ENCODE measurements at regions not wholly inside any gene's neighbourhood (a gene's known extent, or its start where the extent isn't known, plus 50 kb on each side); places are given as distances from the start of the nearest gene placed in this dataset.

- no peak for DNase-seq
These were observed 1948.4 kb upstream of the PIK3C3 start for GRCh38 chr18:40006634-40007033.

GRCh38 chr18:40004246-40004645 lies 1950.8 kb upstream of the PIK3C3 start:
- no peak for DNase-seq

GRCh38 chr18:39998317-39998716 lies 1956.7 kb upstream of the PIK3C3 start:
- no peak for DNase-seq

DNA sequence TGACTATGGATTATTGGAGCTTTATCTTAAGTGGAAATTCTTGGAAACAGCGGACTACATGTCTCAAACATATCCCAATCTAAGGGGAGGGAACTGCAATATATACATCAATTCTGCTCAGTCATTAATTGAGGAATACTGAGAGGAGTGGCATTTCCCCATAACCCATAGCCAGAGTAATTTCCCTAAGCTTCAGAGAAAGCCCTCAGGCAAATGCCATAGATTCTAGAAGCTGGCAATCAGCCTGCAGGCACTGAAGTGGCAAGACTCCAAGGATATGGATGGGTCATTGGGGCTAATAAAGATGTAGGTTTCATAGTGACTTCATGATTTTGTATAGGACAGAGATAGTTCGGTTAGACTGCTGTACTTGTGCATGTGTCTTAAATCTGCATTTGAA lies 1960.5 kb upstream of the PIK3C3 start:
- DNase-seq, result peak; percentile 33

DNA sequence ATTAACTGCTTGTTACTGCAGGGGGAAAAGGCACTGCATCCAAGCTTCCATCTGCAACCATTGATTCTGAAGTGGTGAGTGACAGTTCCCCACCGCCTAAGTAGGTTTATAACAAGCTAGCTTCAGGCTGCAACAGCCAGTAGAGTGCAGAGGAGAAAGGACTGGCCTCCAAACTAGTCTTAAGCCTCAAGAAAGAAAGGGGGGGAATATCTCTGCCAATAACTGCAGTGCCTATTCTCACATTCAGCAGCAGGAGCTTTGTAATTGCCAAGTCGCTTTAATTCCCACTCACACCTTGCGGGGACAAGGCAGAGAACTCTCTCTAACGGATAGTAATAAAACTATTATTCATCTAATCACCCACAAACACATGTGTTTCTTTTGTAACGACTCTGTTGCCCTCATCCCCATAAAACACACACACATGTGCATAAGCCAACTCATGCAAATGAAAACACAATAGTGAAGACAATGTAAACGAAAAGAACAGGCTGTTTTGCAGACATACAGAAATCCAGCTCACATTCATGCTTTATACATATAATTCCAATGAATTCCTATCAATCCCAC lies 1963.3 kb upstream of the PIK3C3 start:
- no peak for DNase-seq

GRCh38 chr18:39990540-39990939 lies 1964.5 kb upstream of the PIK3C3 start:
- no peak for DNase-seq

GRCh38 chr18:39976771-39977170 lies 1978.3 kb upstream of the PIK3C3 start:
- DNase-seq, result no peak

DNA sequence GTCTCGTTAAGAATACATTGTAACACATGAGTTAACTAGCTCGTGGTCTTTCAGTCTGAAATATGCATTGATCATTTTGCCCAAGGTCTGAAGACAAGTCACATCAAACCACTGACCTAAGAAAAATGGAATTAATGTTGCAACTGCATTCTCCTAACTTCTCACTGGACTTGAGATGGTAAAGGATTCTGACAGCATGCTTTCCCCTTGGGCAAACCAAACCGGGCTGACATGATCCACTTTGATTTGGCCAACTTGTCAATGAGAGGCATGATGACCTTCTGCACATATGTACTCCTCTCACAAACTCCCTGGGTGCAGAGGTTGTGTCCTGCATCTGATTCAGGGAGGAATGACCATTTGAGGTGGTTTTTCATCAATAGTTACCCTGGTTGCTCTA lies 1982.5 kb upstream of the PIK3C3 start:
- DNase-seq, result no peak

DNA sequence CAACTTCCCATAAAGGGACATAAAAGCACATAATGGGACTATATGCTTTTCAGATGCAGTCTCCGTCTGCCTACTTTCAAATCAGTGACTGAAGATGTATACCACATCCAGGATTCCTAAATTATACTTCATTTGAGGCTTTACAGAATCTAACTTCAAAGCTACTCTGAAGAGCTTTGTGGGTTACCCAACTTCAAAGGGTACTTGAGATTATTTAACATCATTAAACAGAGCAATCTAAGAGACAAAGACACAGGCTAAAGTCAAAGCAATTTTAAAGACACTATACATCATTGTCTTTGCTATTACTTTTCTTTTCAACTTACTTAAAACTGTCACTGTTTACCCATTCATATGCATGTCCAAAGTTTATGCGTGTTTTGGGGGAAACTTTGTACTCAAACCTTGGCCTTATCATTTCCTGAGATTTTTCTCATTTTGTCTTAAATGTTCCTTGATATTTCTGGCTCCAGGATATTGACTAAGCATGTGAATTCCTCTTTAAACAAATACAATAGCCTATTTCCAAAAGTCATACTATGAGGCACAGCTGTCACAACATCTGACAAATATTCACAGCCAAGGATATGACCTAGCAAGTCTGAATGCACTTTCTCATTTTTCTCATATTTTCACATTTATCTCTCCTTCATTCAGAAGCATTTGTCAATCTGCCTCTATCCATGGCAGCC lies 1985.1 kb upstream of the PIK3C3 start:
- no peak for DNase-seq

- no peak for DNase-seq
These were observed 1988.8 kb upstream of the PIK3C3 start for GRCh38 chr18:39966275-39966674.

DNA sequence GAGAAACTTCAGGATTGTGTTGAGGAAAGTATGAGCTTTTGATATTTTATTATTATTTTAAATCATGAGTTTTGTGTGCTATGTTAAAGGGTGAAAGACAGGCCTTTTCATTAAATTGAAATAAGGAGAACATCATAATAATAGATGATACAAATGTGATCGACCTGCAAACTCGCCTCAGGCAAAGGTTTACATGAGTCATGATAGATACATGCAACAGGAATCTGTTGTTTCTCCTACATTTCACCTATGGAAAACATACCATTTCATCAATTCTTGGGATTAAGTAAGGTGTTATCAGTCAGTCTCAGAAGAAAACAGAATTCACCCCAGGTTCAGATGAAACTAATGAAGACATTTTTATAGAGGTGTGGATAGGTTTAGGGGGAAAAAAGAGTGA lies 1992.5 kb upstream of the PIK3C3 start:
- DNase-seq, result no peak

DNA sequence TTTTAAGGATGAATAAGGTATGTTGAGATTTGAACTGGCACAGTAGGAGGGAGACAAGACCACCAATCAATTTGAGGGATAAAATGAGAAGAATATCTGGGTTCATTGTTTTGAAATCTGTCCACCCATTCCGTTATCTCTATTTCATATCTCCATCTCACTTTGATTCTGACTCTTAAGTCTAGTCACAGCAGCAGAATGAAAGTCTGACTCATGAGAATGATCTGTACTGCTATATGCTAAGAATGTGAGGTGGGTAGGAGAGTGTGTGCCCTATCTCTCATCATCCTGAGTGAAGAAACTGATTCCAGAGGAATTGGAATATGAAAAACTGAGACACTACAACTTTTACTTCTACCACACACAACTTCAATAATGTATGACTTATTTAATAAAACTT lies 1994.5 kb upstream of the PIK3C3 start:
- peak; percentile 74 for DNase-seq

- DNase-seq, result peak; percentile 41
These were observed 1995.2 kb upstream of the PIK3C3 start for GRCh38 chr18:39959839-39960238.

GRCh38 chr18:39958876-39959275 lies 1996.2 kb upstream of the PIK3C3 start:
- no peak for DNase-seq

GRCh38 chr18:39952816-39953215 lies 2002.2 kb upstream of the PIK3C3 start:
- no peak for DNase-seq

DNA sequence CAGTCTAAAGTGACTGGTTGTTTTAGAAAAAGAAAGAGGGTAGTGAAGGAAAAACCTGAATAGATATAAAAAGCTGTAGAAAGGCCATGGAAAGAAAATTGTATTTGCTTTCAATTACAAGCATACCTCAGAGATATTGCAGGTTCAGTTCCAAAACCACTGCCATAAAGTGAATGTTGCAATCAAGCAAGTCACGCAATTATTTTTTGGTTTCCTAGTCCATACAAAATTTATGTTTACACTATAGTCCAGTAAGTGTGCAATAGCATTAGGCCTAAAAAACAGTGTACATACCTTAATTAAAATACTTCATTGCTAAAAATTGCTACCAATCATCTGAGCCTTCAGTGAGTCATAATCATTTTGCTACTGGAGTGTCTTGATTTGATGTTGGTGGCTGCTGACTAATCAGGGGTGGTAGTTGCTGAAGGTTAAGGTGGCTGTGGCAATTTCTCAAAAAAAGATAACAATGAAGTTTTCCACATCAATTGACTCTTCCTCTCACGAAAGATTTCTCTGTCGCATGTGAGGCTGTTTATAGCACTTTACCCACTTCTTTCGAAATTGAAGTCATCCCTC lies 2003.8 kb upstream of the PIK3C3 start:
- DNase-seq, result no peak

DNA sequence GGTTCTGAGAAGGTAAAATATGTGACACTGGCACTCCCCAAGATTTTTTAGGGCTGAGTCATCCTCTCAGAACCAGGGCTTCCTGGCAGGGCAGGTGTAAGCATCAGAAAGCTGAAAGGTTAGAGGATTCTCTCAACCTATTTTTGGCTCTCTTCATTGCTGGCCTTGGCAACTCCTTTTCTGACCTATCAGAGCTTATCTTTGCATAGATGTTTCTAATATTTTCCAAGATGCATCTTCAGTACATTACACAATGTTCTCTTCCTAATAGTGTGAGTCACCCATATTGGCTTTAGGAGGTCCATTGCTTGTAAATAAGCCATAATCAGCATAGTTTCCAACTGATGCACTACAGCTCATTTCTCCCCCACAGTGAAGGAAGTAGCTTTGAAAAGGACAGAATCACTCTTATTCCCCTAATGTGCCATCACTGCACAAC lies 2008.4 kb upstream of the PIK3C3 start:
- peak; percentile 78 for DNase-seq

- no peak for DNase-seq
These were observed 2010.0 kb upstream of the PIK3C3 start for GRCh38 chr18:39945076-39945475.

DNA sequence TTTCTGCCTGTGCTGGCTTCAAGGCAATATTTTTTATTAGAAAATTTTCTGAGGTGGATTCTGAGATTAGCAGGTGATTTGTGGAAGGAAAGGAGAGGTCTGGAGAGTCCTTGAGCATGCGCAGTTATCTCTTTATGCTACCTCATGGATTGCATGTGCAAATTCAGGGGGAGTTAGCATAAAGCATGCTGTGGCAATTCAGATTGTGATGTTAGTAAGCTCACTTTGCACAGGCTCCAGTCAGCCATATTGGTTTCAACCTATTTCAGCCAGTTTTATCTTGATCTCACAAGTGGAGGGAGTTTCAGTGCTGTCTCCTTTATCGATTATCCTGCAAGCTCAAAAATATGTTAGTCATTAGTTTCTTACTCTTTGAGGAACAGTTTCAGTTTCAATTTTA lies 2012.3 kb upstream of the PIK3C3 start:
- no peak for DNase-seq

GRCh38 chr18:39938676-39939608 lies 2016.1 kb upstream of the PIK3C3 start:
- DNase-seq, result no peak

DNA sequence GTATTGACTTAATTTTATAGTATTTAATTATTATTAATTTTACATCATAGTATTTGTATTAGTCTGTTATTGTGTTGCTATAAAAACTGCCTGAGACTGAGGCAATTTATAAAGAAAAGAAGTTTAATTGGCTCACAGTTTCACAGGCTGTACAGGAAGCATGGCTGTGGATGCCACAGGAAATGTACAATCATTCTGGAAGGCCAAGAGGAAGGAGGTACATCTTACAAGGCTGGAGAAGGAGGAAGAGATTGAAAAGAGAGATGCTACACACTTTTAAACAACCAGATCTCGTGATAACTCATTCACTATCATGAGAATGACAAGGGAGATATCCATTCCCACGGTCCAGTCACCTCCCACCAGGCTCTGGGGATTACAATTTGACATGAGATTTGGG lies 2019.4 kb upstream of the PIK3C3 start:
- DNase-seq, result no peak

DNA sequence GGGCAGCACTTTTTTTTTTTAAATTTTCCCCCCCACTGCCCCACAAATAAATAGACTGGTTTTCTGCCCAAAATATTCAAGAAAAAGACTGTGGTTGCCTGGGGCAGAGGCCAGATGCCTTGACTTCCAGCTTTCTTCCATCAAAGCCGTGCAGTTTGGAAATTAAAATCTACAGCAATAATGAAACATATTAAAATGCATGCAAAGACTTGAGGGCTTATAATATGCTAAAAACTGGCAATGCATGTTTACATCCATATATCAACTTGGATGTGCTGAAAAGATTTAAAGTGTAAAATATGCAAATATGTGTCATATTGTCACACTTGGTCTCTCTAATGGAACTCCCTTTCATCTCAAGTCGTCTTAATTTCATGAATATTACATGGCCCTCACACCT lies 2036.2 kb upstream of the PIK3C3 start:
- DNase-seq, result no peak

- DNase-seq, result peak; percentile 30
These were observed 2041.2 kb upstream of the PIK3C3 start for GRCh38 chr18:39913672-39914366.
